ENCODE measurements at regions not wholly inside any gene's neighbourhood (a gene's known extent, or its start where the extent isn't known, plus 50 kb on each side); places are given as distances from the start of the nearest gene placed in this dataset.

GRCh38 chr2:21489080-21489479, 365.3 kb downstream of the TDRD15 start:
- TF ChIP-seq, protein P1, sequence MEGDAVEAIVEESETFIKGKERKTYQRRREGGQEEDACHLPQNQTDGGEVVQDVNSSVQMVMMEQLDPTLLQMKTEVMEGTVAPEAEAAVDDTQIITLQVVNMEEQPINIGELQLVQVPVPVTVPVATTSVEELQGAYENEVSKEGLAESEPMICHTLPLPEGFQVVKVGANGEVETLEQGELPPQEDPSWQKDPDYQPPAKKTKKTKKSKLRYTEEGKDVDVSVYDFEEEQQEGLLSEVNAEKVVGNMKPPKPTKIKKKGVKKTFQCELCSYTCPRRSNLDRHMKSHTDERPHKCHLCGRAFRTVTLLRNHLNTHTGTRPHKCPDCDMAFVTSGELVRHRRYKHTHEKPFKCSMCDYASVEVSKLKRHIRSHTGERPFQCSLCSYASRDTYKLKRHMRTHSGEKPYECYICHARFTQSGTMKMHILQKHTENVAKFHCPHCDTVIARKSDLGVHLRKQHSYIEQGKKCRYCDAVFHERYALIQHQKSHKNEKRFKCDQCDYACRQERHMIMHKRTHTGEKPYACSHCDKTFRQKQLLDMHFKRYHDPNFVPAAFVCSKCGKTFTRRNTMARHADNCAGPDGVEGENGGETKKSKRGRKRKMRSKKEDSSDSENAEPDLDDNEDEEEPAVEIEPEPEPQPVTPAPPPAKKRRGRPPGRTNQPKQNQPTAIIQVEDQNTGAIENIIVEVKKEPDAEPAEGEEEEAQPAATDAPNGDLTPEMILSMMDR (IDR thresholded peaks at IDR 0.05): no peak
- no peak for TF ChIP-seq POLR2A (IDR thresholded peaks at IDR 0.05)

All from heart left ventricle (tissue), 13 donors.